ENCODE measurements at regions not wholly inside any gene's neighbourhood (a gene's known extent, or its start where the extent isn't known, plus 50 kb on each side); places are given as distances from the start of the nearest gene placed in this dataset.
"Not testable (repeated sequence)": the region's sequence is repeated elsewhere in the genome, so short reads cannot be mapped to it uniquely, and the experiment has no call there.

GRCh38 chr18:75754433-75754832 lies 326.9 kb upstream of the SMIM21 start:
- H3K4me3 Mint-ChIP-seq = no peak overlapping the region
- H3K4me1 Mint-ChIP-seq = no peaks in the 10 kb centered on the region
- no peak for ATAC-seq (replicated peaks; ENCODE audit: extremely low read depth, poor library complexity, severe bottlenecking)
- no peaks in the 10 kb centered on the region for H3K9me3 Mint-ChIP-seq
- H3K27me3 Mint-ChIP-seq = peaks cover 37% of the 10 kb centered on the region
- DNase-seq (ENCODE audit: low spot score in 2 of 2) = no peak
- H3K27ac Mint-ChIP-seq (ENCODE audit: low read depth) = no peak overlapping the region
- H3K36me3 Mint-ChIP-seq (ENCODE audit: insufficient read depth) = peaks cover 2% of the 10 kb centered on the region

- ATAC-seq (replicated peaks; ENCODE audit: extremely low read depth, poor library complexity, severe bottlenecking) (no peak), DNase-seq (ENCODE audit: low spot score in 2 of 2) (no peak)
- no peaks in the 10 kb centered on the region for H3K9me3 Mint-ChIP-seq
- H3K4me1 Mint-ChIP-seq = no peaks in the 10 kb centered on the region
- no peak overlapping the region for H3K27ac Mint-ChIP-seq (ENCODE audit: low read depth)
- peaks cover 35% of the 10 kb centered on the region for H3K27me3 Mint-ChIP-seq
- H3K4me3 Mint-ChIP-seq = no peak overlapping the region
- peaks cover 2% of the 10 kb centered on the region for H3K36me3 Mint-ChIP-seq (ENCODE audit: insufficient read depth)
Measured at GRCh38 chr18:75753753-75754152, 326.2 kb upstream of the SMIM21 start.

GRCh38 chr18:75752740-75753263 lies 325.3 kb upstream of the SMIM21 start:
- DNase-seq (ENCODE audit: low spot score in 2 of 2) (no peak), ATAC-seq (replicated peaks; ENCODE audit: extremely low read depth, poor library complexity, severe bottlenecking) (no peak)
- H3K9me3 Mint-ChIP-seq = no peaks in the 10 kb centered on the region
- peaks cover 26% of the 10 kb centered on the region for H3K27me3 Mint-ChIP-seq
- H3K36me3 Mint-ChIP-seq (ENCODE audit: insufficient read depth) = peaks cover 2% of the 10 kb centered on the region
- H3K4me1 Mint-ChIP-seq = no peaks in the 10 kb centered on the region
- H3K27ac Mint-ChIP-seq (ENCODE audit: low read depth) = no peak overlapping the region
- H3K4me3 Mint-ChIP-seq = no peak overlapping the region

GRCh38 chr18:75745147-75745546 lies 317.6 kb upstream of the SMIM21 start:
- H3K27ac Mint-ChIP-seq (ENCODE audit: low read depth) = no peak overlapping the region
- ATAC-seq (replicated peaks; ENCODE audit: extremely low read depth, poor library complexity, severe bottlenecking) = no peak
- no peaks in the 10 kb centered on the region for H3K36me3 Mint-ChIP-seq (ENCODE audit: insufficient read depth)

GRCh38 chr18:75742516-75742915 lies 315.0 kb upstream of the SMIM21 start:
- H3K36me3 Mint-ChIP-seq (ENCODE audit: insufficient read depth) = no peaks in the 10 kb centered on the region
- H3K27me3 Mint-ChIP-seq = no peaks in the 10 kb centered on the region
- no peak overlapping the region for H3K4me3 Mint-ChIP-seq
- peaks cover 6% of the 10 kb centered on the region for H3K9me3 Mint-ChIP-seq
- DNase-seq (ENCODE audit: low spot score in 2 of 2) (no peak), ATAC-seq (replicated peaks; ENCODE audit: extremely low read depth, poor library complexity, severe bottlenecking) (no peak)
- no peak overlapping the region for H3K27ac Mint-ChIP-seq (ENCODE audit: low read depth)
- H3K4me1 Mint-ChIP-seq = no peaks in the 10 kb centered on the region

More at GRCh38 chr18:75745147-75745546, 317.6 kb upstream of the SMIM21 start:
- H3K27me3 Mint-ChIP-seq = no peaks in the 10 kb centered on the region
- H3K4me1 Mint-ChIP-seq = no peaks in the 10 kb centered on the region
- H3K4me3 Mint-ChIP-seq = no peak overlapping the region
- H3K9me3 Mint-ChIP-seq = peaks cover 6% of the 10 kb centered on the region
- no peak for DNase-seq (ENCODE audit: low spot score in 2 of 2)

GRCh38 chr18:75739682-75740081 lies 312.2 kb upstream of the SMIM21 start:
- Mint-ChIP-seq H3K4me3 (no peak overlapping the region), H3K36me3 (ENCODE audit: insufficient read depth) (no peaks in the 10 kb centered on the region), H3K27me3 (no peaks in the 10 kb centered on the region), H3K9me3 (no peaks in the 10 kb centered on the region), H3K4me1 (no peaks in the 10 kb centered on the region), H3K27ac (ENCODE audit: low read depth) (no peak overlapping the region)
- ATAC-seq (replicated peaks; ENCODE audit: extremely low read depth, poor library complexity, severe bottlenecking) (no peak), DNase-seq (ENCODE audit: low spot score in 2 of 2) (no peak)

GRCh38 chr18:75735291-75735690 lies 307.8 kb upstream of the SMIM21 start:
- Mint-ChIP-seq H3K4me3 (no peak overlapping the region), H3K4me1 (no peaks in the 10 kb centered on the region), H3K36me3 (ENCODE audit: insufficient read depth) (no peaks in the 10 kb centered on the region), H3K9me3 (no peaks in the 10 kb centered on the region), H3K27me3 (peaks cover 14% of the 10 kb centered on the region), H3K27ac (ENCODE audit: low read depth) (no peak overlapping the region)
- no peak for DNase-seq (ENCODE audit: low spot score in 2 of 2)
- ATAC-seq (replicated peaks; ENCODE audit: extremely low read depth, poor library complexity, severe bottlenecking) = no peak

- peaks cover 64% of the 10 kb centered on the region for H3K27me3 Mint-ChIP-seq
- no peak for ATAC-seq (replicated peaks; ENCODE audit: extremely low read depth, poor library complexity, severe bottlenecking)
Measured at GRCh38 chr18:75730249-75730648, 302.7 kb upstream of the SMIM21 start.

GRCh38 chr18:75728621-75729020 lies 301.1 kb upstream of the SMIM21 start:
- H3K9me3 Mint-ChIP-seq = no peaks in the 10 kb centered on the region
- H3K27ac Mint-ChIP-seq (ENCODE audit: low read depth) = no peak overlapping the region
- H3K36me3 Mint-ChIP-seq (ENCODE audit: insufficient read depth) = no peaks in the 10 kb centered on the region
- no peak for ATAC-seq (replicated peaks; ENCODE audit: extremely low read depth, poor library complexity, severe bottlenecking)
- H3K27me3 Mint-ChIP-seq = peaks cover 73% of the 10 kb centered on the region
- no peak overlapping the region for H3K4me3 Mint-ChIP-seq
- DNase-seq (ENCODE audit: low spot score in 2 of 2) = no peak
- no peaks in the 10 kb centered on the region for H3K4me1 Mint-ChIP-seq

More at GRCh38 chr18:75730249-75730648, 302.7 kb upstream of the SMIM21 start:
- no peaks in the 10 kb centered on the region for H3K4me1 Mint-ChIP-seq
- no peak overlapping the region for H3K4me3 Mint-ChIP-seq
- no peaks in the 10 kb centered on the region for H3K36me3 Mint-ChIP-seq (ENCODE audit: insufficient read depth)
- no peak for DNase-seq (ENCODE audit: low spot score in 2 of 2)
- no peak overlapping the region for H3K27ac Mint-ChIP-seq (ENCODE audit: low read depth)
- no peaks in the 10 kb centered on the region for H3K9me3 Mint-ChIP-seq

- Mint-ChIP-seq H3K27me3 (peaks cover 73% of the 10 kb centered on the region), H3K4me1 (no peaks in the 10 kb centered on the region), H3K36me3 (ENCODE audit: insufficient read depth) (no peaks in the 10 kb centered on the region), H3K27ac (ENCODE audit: low read depth) (no peak overlapping the region), H3K9me3 (no peaks in the 10 kb centered on the region), H3K4me3 (no peak overlapping the region)
- no peak for DNase-seq (ENCODE audit: low spot score in 2 of 2)
- ATAC-seq (replicated peaks; ENCODE audit: extremely low read depth, poor library complexity, severe bottlenecking) = no peak
Measured at GRCh38 chr18:75727456-75727855, 300.0 kb upstream of the SMIM21 start.

GRCh38 chr18:75723521-75724340 lies 296.2 kb upstream of the SMIM21 start:
- Mint-ChIP-seq H3K4me1 (no peaks in the 10 kb centered on the region), H3K36me3 (ENCODE audit: insufficient read depth) (no peaks in the 10 kb centered on the region), H3K27me3 (peaks cover 44% of the 10 kb centered on the region), H3K9me3 (peaks cover 6% of the 10 kb centered on the region), H3K27ac (ENCODE audit: low read depth) (no peak overlapping the region), H3K4me3 (no peak overlapping the region)
- ATAC-seq (replicated peaks; ENCODE audit: extremely low read depth, poor library complexity, severe bottlenecking) (no peak), DNase-seq (ENCODE audit: low spot score in 2 of 2) (no peak)

GRCh38 chr18:75714766-75715165 lies 287.3 kb upstream of the SMIM21 start:
- H3K27me3 Mint-ChIP-seq = no peaks in the 10 kb centered on the region
- ATAC-seq (replicated peaks; ENCODE audit: extremely low read depth, poor library complexity, severe bottlenecking) (no peak), DNase-seq (ENCODE audit: low spot score in 2 of 2) (no peak)

GRCh38 chr18:75712124-75712867 lies 284.8 kb upstream of the SMIM21 start:
- not testable (repeated sequence) for H3K27me3 Mint-ChIP-seq

More at GRCh38 chr18:75714766-75715165, 287.3 kb upstream of the SMIM21 start:
- Mint-ChIP-seq H3K36me3 (ENCODE audit: insufficient read depth) (no peaks in the 10 kb centered on the region), H3K27ac (ENCODE audit: low read depth) (no peak overlapping the region), H3K4me1 (no peaks in the 10 kb centered on the region), H3K4me3 (no peak overlapping the region), H3K9me3 (peaks cover 8% of the 10 kb centered on the region)

More at GRCh38 chr18:75712124-75712867, 284.8 kb upstream of the SMIM21 start:
- not testable (repeated sequence) for H3K36me3 Mint-ChIP-seq (ENCODE audit: insufficient read depth); H3K27ac Mint-ChIP-seq (ENCODE audit: low read depth); DNase-seq (ENCODE audit: low spot score in 2 of 2); H3K9me3 Mint-ChIP-seq; H3K4me1 Mint-ChIP-seq; H3K4me3 Mint-ChIP-seq; ATAC-seq (replicated peaks; ENCODE audit: extremely low read depth, poor library complexity, severe bottlenecking)
